Right renal cortex interstitium (tissue), 3 donors: ENCODE measurements at regions not wholly inside any gene's neighbourhood (a gene's known extent, or its start where the extent isn't known, plus 50 kb on each side); places are given as distances from the start of the nearest gene placed in this dataset.

ENCODE experiments used
- DNase-seq, 3 donors: peaks; one replicate each; pipeline ENCODE4 v3.0.0-alpha.2; 2013; ENCODE audit warnings: low read depth in 3 of 3, low spot score in 2 of 3

DNA sequence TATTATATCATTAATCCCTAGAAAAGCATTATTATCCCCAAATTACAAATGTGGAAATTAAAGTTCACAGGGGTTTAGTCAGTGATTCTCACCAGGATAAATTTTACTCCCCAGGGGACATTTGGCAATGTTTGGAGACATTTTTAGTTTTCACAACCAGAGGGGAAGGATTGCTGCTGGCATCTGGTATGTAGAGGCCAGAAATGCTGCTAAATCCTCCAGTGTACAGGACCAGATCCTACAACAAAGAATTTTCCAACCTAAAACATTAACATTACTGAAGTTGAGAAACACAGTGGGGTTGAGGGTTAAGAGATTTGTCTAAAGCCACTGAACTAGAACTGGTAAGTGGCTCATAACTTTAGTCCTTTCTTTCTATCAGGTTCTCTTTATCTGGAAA is 162.0 kb upstream of the SYT6 start:
- DNase-seq = no peak

DNA sequence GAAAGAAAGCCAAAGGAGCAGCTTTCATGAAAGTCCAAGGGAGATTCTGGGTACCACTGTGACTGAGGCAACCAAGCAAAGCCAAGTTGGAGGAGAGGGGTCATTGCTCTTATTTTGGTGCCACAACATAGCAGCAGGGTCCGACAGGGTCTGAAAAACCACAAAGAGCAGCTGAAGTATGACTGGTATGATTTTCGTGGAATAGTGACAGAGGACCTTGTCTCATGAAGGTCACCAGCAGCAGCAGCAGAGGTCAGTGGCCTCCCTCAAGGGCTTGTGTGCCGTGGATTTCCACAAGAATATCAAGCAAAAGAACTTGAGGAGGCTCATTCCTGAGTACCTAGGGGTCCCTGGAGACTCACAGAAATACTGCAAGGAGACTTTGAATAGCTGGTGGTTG is 160.9 kb upstream of the SYT6 start:
- DNase-seq = no peak

DNA sequence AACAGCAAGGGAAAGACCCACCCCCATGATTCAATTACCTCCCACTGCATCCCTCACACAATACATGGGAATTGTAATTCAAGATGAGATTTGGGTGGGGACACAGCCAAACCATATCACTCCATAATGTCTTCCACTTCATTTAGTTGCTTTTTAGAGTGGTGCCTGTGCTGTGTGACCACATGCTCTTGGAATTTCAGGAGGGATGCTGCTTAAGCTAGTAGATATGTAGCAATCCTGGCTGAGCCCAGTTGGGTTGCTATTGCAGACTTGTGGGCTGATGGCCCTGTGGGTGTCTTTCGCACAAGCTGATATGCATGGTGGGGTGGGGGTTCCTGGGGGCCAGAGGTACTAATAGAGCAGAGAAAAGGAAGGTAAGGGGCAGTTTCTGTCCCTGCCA is 160.4 kb upstream of the SYT6 start:
- no peak for DNase-seq

DNA sequence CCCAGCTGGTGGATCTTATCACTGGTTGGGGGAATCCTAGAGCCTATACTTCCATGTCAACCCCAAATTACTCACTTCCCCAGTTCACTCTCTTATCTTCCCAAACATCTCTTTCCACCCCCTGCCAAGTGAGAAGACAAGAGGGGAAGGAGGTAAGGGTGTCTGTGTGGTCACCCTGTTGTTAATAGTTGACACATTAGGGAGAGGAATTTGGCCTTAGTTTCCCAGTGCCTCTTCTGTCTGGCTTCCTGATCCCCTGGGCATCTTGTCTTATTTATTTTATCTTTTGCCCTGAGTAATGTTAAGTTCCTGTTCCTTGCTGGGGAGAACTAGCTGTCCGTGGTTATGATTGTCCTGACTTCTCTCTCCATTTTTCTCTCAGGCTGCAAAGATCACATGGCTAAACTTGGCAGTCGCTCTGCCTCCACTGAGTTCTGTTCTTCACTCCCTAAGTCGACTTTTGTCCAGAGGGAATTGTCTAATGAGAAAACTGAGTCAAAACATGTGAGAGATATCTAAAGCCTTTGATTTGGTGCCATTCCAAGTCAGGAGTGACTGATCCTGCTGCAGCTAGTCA is 157.1 kb upstream of the SYT6 start:
- DNase-seq = no peak

DNA sequence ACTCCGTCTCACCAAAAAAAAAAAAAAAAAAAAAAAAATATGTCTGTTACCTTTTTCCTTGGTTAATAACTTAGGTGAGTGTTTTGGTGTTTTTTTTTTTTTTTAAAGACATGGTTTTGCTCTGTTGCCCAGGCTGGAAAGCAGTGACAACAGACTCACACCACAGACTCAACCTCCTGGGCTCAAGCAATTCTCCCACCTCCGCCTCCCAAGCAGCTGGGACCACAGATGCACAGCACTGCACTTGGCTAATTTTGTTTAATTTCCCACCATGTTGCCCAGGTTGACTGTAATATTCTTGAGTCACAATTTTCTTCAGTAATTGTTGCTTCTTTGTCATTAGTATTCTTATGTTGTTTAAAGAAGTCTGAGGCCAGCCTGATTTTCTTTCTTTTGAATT is 149.2 kb upstream of the SYT6 start:
- no peak for DNase-seq

DNA sequence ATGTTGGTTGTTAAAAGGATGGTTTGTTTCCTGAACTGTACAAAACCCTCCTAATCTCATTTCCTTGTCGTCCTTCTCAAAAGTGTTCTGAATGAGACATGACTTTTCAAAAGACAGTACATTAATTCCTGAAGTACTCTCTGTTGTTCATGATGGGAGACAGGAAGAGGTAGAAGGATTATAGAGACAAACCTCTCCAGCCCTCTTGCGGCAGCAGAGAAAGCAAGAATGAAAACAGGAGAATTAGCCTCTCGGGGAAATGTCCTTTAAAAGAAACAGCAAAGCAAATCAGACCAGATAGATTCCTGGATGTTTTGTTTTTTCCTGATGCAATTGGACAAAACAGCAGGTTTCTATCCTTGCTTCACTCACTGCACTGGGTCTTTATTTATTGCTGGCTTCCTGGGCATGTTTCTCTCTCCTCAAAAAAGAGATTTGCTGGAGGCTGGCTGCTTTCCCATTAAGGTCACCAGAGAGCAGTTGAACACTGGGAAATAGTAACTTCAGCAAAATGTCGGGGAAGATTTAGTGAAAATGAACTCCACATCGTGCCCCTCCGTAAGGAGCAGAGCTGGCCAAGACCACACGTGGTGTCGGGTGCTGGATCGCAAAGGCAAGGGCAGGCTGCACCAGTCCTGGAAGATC is 145.8 kb upstream of the SYT6 start:
- peak; percentile 47 to 63 (median 54) for DNase-seq

DNA sequence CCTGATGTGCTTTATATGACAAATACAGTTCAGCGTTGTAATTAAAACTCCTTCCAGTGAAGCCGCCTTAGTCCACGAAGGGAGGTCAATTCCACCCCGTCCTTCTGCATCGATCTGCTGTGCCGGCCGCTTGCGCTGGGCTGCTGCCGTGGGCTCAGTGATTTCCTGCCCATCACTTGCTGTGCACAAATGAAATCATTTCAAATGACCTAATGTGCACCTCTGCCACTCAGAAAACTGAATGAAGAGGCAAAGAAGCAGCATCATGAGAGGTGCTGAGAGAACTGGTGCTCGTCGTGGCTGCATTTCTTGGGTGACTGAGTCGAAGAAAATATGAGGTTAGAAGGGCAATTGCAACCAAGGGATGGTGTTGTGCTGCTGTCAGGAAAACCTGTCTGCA is 144.3 kb upstream of the SYT6 start:
- DNase-seq = no peak

DNA sequence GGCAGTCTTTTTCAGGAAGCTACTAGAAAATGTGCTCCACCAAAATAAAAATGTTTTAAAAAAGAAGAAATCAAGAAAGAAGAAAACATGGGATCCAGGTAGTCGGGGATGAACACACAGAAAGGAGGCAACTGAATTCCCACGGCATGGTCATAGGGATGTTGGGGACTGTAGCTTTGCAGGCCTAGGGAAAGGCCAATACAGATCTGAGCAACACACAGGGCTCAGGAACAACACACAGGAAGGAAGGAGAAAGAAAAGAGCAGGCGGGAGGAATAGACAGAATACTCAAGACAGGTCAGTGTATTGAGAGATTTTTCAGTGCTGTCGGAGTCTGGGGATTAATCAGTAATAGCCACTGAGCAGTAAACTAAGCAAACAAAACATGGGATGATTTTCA is 142.7 kb upstream of the SYT6 start:
- no peak for DNase-seq

DNA sequence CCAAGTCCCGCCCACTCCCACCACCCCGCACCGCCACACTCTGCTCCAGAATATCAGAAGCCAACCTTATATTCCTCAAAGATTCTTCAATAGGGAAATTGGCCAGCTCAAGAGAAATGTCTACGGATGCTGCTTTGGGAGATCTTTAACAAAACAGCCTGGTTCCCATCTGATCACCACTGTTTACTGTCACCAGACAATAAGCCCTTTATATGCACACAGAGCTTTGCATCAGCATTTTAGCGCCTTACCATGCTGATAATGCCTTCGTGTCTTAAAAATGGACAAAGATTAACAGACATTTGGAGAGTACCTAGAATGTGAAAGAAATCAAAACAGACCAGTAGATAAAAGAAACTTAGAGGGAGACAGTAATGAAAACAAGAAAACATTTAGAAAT is 141.7 kb upstream of the SYT6 start:
- no peak for DNase-seq

DNA sequence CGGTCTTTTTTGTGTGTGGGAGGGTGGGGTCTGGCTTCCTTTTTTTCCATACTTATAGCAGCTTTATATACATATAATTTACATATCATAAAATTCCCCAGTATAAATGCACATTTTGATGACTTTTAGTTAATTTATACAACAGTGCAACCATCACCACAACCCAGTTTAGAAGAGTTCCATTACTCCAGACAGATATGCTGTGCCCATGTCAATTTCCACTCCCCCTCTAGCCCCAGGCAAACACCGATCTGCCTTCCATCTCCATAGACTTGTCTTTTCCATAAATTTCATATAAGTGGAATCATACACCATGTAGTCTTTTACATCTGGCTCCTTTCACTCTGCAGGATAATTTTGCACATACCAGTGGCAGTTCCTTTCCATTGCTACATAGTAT is 139.2 kb upstream of the SYT6 start:
- no peak for DNase-seq

DNA sequence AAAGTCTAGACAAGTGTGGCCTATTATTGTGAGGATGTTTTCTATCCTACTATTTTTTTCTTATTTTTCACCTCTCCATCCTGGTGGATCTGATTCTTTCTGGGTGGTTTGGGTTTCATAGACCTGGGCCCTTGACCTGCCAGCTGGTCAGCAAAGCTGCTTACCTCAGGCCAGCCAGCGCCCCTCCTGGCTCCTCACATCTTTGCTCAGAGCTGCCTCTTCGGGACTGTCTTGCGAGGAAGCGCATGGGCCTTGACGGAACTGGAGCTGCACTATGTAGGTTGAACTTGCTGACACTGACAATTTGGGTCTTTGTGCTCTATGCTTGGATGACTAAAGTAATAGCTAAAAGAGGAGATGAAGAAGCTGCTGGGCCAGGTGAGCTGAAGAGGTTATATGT is 138.5 kb upstream of the SYT6 start:
- DNase-seq = no peak

DNA sequence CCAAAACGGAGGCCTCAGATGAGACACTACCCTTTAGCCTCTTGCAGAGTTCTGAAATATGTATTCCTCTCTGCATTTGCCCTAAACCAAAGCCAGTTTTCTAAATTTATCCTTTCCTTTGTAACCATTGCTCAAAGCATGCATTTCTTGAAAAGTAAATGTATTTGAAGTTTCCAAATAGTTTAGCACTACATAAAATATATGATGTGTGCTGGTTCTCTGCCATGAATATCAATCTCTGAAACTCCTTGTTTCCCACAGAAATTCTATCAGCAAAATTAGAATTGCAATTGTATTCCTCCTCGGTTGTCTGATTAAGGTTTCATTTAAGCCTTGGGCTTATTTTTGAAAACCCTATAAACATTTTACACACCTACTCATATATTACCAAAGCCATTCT is 137.1 kb upstream of the SYT6 start:
- DNase-seq = no peak

DNA sequence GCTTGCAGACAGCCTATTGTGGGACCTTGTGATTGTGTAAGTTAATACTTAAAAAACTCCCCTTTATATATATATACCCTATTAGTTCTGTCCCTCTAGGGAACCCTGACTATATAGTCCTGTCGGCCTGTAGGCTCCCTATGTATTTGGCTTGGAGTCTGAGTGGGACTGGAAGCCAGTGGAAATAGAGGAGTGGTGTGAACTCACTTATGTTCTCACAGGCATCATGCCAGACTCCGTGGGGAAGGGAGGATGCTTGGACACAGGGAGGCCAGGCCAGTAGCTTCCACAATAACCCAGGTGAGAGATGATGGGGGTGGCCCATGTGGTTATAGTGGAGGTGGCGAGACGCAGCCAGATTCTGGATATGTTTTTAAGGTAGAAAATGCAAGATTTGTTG is 136.7 kb upstream of the SYT6 start:
- no peak for DNase-seq

DNA sequence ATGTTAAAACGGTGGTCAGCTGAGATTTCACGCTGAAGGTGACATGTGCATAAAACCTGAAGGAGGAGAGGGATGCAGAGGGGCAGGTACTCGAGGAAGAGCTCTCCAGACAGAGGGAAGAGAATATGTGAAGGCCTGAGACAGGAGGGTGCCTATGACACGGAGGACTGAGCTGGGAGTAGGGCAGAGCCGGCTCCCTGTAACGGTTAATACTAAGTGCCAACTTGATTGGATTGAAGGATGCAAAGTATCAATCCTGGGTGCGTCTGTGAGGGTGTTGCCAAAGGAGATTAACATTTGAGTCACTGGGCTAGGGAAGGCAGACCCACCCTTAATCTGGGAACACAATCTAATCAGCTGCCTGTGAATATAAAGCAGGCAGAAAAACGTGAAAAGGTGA is 136.2 kb upstream of the SYT6 start:
- no peak for DNase-seq

DNA sequence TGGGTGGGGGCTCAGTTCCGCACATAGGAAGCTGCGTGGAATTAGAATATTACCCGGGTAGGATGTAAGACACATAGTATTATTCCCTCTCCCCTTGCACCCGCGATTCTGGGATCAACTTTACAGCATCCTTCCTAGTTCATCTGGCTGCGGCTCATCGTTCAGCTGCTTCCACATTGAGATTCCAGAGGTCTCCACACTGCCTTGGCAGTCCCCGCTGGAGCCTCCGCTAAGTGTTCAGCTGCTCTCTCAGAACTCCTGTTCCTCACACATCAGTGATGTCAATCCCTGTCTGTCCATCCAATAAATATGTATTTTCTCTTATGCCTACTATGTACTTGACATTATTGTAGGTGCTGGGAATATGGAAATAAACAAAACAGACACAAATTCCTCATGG is 135.6 kb upstream of the SYT6 start:
- no peak for DNase-seq

DNA sequence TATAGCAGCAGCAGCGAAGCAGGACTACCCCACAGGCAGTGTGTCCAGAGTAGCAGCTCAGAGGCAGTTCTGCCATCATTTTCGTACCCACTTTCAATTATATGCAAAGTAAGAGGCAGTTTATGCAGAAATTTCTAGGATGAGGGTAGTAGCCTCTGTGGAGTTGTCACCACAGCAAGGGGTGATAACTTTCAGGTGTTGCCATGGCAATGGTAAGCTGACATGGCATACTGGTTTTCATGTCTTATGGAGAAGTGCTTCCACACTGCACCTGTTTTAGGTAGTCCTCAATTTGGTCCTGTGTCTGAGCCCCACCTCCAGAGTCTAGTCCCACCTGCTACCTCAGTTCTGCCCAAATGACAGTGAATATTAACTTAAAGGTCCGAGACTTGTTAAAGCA is 133.3 kb upstream of the SYT6 start:
- DNase-seq = no peak

DNA sequence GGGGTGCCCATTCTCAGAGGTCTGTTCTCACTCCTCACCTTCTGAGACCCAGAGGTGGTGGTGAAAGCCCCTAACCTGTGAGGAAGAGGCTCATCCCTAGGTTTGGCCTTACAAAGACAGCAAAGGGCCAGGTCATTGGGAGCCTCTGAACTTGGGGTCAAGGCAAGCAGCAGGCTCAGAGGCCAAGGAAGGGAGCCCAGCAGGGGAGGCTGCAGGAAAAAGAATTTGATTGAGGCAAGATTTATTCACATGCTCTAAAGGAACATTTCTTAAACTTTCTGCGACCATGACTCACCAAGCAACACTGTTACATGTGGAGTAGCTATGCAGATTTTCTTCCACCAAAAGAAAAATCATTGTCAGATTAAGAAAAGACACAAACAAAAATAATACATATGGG is 132.5 kb upstream of the SYT6 start:
- no peak for DNase-seq

DNA sequence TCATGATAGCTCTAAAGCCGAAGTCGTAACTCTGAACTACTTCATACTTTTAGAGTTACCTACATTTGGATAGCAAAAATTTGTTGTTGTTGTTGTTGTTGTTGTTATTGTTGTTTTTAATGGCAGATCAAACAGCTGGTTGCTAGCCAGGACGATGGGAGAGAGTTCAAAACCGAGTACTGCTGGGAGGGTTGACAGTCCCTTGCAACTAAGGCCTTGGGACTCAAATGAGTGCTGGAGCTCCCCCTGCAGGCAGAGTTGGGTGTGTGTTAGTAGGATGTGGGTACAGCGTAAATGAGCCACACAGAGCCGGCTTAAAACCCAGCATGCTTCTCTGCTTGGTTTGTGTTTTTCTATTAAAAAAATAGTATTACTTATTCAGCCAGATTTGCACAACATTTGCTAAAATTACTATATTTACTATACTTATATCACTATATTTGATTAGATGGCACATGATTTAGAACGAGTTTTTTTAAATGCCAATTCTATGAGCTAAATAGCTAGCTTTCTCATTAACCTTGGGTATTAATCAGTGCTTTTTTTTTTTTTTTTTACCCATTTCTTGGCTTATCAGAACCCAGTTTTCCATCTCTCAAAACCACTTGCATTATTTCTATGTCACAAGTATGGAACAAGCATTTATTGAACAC is 129.2 kb upstream of the SYT6 start:
- DNase-seq = peak; percentile 73 to 82 (median 74)

DNA sequence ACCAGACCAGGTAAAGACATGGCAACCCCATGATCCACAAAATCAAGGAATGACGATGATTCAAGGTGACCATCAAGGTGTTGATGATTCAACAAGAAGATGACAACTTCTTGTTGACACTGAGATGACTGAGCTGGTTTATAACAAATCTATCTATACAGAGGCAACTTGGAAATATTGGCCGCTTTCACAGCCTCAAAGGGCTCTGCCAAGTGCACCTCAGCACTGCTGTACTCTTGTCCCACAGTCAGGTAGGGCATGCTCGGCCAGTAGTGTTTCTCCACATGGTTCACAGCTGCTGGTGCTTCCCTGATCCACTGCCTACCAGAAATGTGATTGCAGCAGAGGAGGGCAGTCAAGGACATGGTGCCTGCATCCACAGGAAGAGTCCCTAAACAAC is 125.2 kb upstream of the SYT6 start:
- DNase-seq = no peak

DNA sequence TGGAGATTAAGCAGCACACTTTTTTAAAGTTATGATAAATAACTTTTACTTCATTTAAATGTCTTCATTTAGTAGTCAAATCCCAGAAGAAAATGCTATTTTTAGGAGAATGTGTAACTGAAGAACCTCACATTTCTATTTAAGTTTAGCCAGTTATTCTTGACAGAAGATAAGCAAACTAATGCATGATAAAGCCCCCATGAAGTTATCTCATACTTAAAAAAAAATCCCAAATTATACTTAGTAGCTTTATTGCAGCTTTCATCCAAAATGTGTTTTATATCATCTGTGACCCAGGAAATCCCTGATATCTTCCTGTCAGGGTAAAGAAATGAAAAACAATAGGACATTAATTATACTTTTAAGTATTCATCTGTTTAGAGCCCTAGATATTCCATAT is 124.8 kb upstream of the SYT6 start:
- no peak for DNase-seq

DNA sequence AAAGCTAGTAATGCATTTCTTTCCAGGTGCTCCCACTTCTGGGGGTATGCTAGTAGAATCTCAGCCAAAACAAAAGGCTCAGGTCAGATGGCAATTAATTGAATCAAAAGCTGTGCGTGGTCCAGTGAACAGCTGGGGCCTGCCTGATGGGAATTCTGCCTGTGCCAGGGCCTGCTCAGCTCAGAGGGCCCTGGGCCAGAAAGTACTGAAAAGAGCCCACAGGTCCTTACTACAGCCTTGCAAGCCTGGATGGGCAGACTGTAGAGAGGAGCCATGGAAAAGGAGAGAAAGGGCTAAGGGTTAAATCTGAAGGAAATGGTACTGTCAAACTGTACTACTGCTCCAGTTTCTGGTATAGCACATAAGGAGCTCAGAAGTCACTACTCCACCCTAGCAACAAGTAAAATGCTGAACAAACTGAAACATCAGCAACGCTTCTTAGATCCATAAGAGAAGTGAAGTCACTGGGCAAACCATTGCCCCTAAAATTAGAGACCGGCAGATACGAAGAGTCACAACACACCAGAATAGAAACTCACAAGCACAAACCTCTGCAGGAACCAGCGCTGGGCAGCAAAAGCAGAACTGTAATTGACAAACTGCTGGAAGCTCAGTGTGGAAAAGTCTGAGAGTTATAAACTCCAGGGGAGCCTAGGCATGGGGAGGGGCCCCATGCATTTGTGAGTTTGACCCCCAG is 121.1 kb upstream of the SYT6 start:
- DNase-seq = no peak

DNA sequence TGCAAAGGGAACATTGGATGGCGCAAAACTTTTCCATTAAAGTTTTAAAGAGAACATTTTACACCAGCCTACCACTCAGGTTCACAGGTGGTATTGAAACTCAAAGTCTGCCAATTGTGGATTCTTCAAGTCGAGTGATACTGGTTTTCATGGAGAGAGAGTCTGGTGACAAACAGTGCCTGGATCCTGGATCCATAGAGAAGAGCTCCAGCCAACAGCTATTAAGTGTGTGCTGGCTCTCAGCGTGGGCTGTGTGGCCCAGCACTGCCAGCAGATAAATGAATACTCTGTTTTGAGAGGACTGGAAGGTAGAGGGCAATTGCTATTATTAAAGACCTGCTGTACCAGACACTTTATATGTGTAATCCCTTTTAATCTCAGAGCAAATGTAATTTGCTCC is 118.9 kb upstream of the SYT6 start:
- DNase-seq = no peak
